Mesenchymal stem cell (in vitro differentiated cells and primary cell): ENCODE measurements at regions not wholly inside any gene's neighbourhood (a gene's known extent, or its start where the extent isn't known, plus 50 kb on each side); places are given as distances from the start of the nearest gene placed in this dataset.

ENCODE experiments used
- DNase-seq: peaks from one replicate; pipeline ENCODE4 v3.0.0-alpha.2; 2013
- H2AFZ ChIP-seq: one replicate; pipeline ENCODE4 v1.6.1; 2013; ENCODE audit warnings: low read depth, mild to moderate bottlenecking, control low read depth, inconsistent platforms, low read length, moderate library complexity
- H2AK5ac ChIP-seq: 2 replicates; pipeline ENCODE4 v1.6.1; 2013; ENCODE audit warnings: low read length, moderate library complexity, mild to moderate bottlenecking, inconsistent platforms; ENCODE audit not compliant: severe bottlenecking
- H2BK120ac ChIP-seq: one replicate; pipeline ENCODE4 v1.6.1; 2013; ENCODE audit warnings: low read depth, mild to moderate bottlenecking, inconsistent platforms, low read length, moderate library complexity
- H2BK12ac ChIP-seq, 2 experiments: one replicate each; pipeline ENCODE4 v1.6.1; 2013; ENCODE audit warnings: inconsistent platforms in 2 of 2, low read length in 2 of 2, mild to moderate bottlenecking in 2 of 2, moderate library complexity in 2 of 2, control low read depth in 1 of 2
- H2BK15ac ChIP-seq: one replicate; pipeline ENCODE4 v1.6.1; 2013; ENCODE audit warnings: mild to moderate bottlenecking, low read depth, inconsistent platforms; ENCODE audit not compliant: poor library complexity, severe bottlenecking
- H2BK5ac ChIP-seq: 2 replicates; pipeline ENCODE4 v1.6.1; 2013; ENCODE audit warnings: low read depth, mild to moderate bottlenecking, low read length, control low read depth, inconsistent platforms; ENCODE audit not compliant: poor library complexity, severe bottlenecking
- H3K14ac ChIP-seq, 2 experiments: one replicate each; pipeline ENCODE4 v1.6.1; 2013; ENCODE audit warnings: inconsistent platforms in 2 of 2, low read length in 2 of 2, control low read depth in 1 of 2, mild to moderate bottlenecking in 1 of 2, moderate library complexity in 1 of 2
- H3K18ac ChIP-seq, 2 experiments: one replicate each; pipeline ENCODE4 v1.6.1; 2013; ENCODE audit warnings: inconsistent platforms in 2 of 2, low read length in 2 of 2, control low read depth in 1 of 2, low read depth in 1 of 2, mild to moderate bottlenecking in 1 of 2
- H3K23ac ChIP-seq, 2 experiments: one replicate each; pipeline ENCODE4 v1.6.1; 2013; ENCODE audit warnings: inconsistent platforms in 2 of 2, low read length in 2 of 2, mild to moderate bottlenecking in 2 of 2, moderate library complexity in 2 of 2, control low read depth in 1 of 2
- H3K27ac ChIP-seq: 2 replicates; pipeline ENCODE4 v1.5.1; 2013; ENCODE audit warnings: mild to moderate bottlenecking, moderate library complexity, low read length, control low read depth, inconsistent platforms; ENCODE audit not compliant: poor library complexity, severe bottlenecking
- H3K27me3 ChIP-seq, 2 experiments: 2 replicates each; pipeline versions ENCODE4 v1.6.1 to v1.7.0; 2013; ENCODE audit warnings: low read length in 2 of 2, mild to moderate bottlenecking in 2 of 2, moderate library complexity in 2 of 2, control low read depth in 1 of 2, inconsistent platforms in 1 of 2; ENCODE audit not compliant: control insufficient read depth in 1 of 2, insufficient read depth in 1 of 2
- H3K36me3 ChIP-seq, 2 experiments: 2 replicates each; pipeline versions ENCODE4 v1.6.1 to v1.7.0; 2013; ENCODE audit warnings: low read length in 2 of 2, control low read depth in 1 of 2, inconsistent platforms in 1 of 2, low read depth in 1 of 2, mild to moderate bottlenecking in 1 of 2; ENCODE audit not compliant: insufficient read depth in 2 of 2, control insufficient read depth in 1 of 2
- H3K4ac ChIP-seq, 2 experiments: one replicate each; pipeline ENCODE4 v1.6.1; 2013; ENCODE audit warnings: inconsistent platforms in 2 of 2, low read length in 2 of 2, mild to moderate bottlenecking in 2 of 2, moderate library complexity in 2 of 2, control low read depth in 1 of 2, low read depth in 1 of 2
- H3K4me1 ChIP-seq: 2 replicates; pipeline ENCODE4 v1.6.1; 2013; ENCODE audit warnings: low read depth, low read length, control low read depth; ENCODE audit not compliant: control insufficient read depth, insufficient read depth
- H3K4me2 ChIP-seq: 2 replicates; pipeline ENCODE4 v1.6.1; 2013; ENCODE audit warnings: low read length, mild to moderate bottlenecking, inconsistent platforms; ENCODE audit not compliant: poor library complexity, severe bottlenecking
- H3K4me3 ChIP-seq, 2 experiments: 2 replicates each; pipeline versions ENCODE4 v1.5.1 to v1.7.0; 2013; ENCODE audit warnings: low read length in 2 of 2, mild to moderate bottlenecking in 2 of 2, control low read depth in 1 of 2, low read depth in 1 of 2; ENCODE audit not compliant: insufficient read depth in 1 of 2
- H3K79me1 ChIP-seq: replicated peaks from 2 replicates; pipeline ENCODE4 v1.6.1; 2013; ENCODE audit warnings: mild to moderate bottlenecking, control low read depth, low read length, inconsistent platforms; ENCODE audit not compliant: poor library complexity, severe bottlenecking
- H3K9ac ChIP-seq: 2 replicates; pipeline ENCODE4 v1.7.0; 2013; ENCODE audit warnings: mild to moderate bottlenecking, low read length, moderate library complexity
- H3K9me3 ChIP-seq: 2 replicates; pipeline ENCODE4 v1.7.0; 2013; ENCODE audit warnings: mild to moderate bottlenecking, low read length; ENCODE audit not compliant: control insufficient read depth
- H4K8ac ChIP-seq: one replicate; pipeline ENCODE4 v1.6.1; 2013; ENCODE audit warnings: inconsistent platforms, mild to moderate bottlenecking, low read length, moderate library complexity
- H4K91ac ChIP-seq: one replicate; pipeline ENCODE4 v1.6.1; 2013; ENCODE audit warnings: mild to moderate bottlenecking, low read length, inconsistent platforms
- WGBS: methylation state at CpG from one replicate; pipeline ENCODE4 v1.1.7; 2013; ENCODE audit warnings: mixed read lengths; 5-methylcytosine and 5-hydroxymethylcytosine counted together

- H3K14ac ChIP-seq, result no peak overlapping the region
- DNase-seq, result no peak
- H4K91ac ChIP-seq, result no peak overlapping the region
- no peak overlapping the region for H2BK120ac ChIP-seq
- H2AK5ac ChIP-seq, result no peak overlapping the region
- no peaks in the 10 kb centered on the region for H3K4me1 ChIP-seq
- no peak overlapping the region for H3K18ac ChIP-seq
- no peak overlapping the region for H2BK12ac ChIP-seq
- no peak overlapping the region for H3K4me2 ChIP-seq
- H3K9ac ChIP-seq, result no peak overlapping the region
- no peaks in the 10 kb centered on the region for H3K36me3 ChIP-seq
- H4K8ac ChIP-seq, result no peak overlapping the region
- no peak overlapping the region for H2AFZ ChIP-seq
- H3K4me3 ChIP-seq, result no peak overlapping the region
- H3K27ac ChIP-seq, result no peak overlapping the region
- H3K4ac ChIP-seq, result no peak overlapping the region
- H3K23ac ChIP-seq, result no peak overlapping the region
- no peak overlapping the region for H2BK5ac ChIP-seq
- H3K27me3 ChIP-seq, result no peaks in the 10 kb centered on the region
- H2BK15ac ChIP-seq, result no peak overlapping the region
- H3K9me3 ChIP-seq, result no peaks in the 10 kb centered on the region
- no peaks in the 10 kb centered on the region for H3K79me1 ChIP-seq
- WGBS, result 76% methylated on average over 3 of the region's 3 CpGs
Observed at GRCh38 chr6:145086197-145086596, 649.1 kb downstream of the EPM2A start.

GRCh38 chr6:145087034-145087433 lies 648.3 kb downstream of the EPM2A start:
- Histone ChIP-seq H3K36me3 (no peaks in the 10 kb centered on the region), H2BK15ac (no peak overlapping the region), H2BK12ac (no peak overlapping the region), H3K4me3 (no peak overlapping the region), H3K4me1 (no peaks in the 10 kb centered on the region), H3K14ac (no peak overlapping the region), H2BK120ac (no peak overlapping the region), H4K91ac (no peak overlapping the region), H2AFZ (no peak overlapping the region), H3K27ac (no peak overlapping the region), H3K9ac (no peak overlapping the region), H4K8ac (no peak overlapping the region), H3K9me3 (no peaks in the 10 kb centered on the region), H3K23ac (no peak overlapping the region), H3K4ac (no peak overlapping the region), H2BK5ac (no peak overlapping the region), H3K27me3 (no peaks in the 10 kb centered on the region), H3K4me2 (no peak overlapping the region), H3K79me1 (no peaks in the 10 kb centered on the region), H2AK5ac (no peak overlapping the region), H3K18ac (no peak overlapping the region)
- 68% methylated on average over 2 of the region's 3 CpGs for WGBS
- peak; percentile 52 for DNase-seq

GRCh38 chr6:145090801-145091585 lies 644.3 kb downstream of the EPM2A start:
- Histone ChIP-seq H3K27me3 (no peaks in the 10 kb centered on the region), H3K4ac (no peak overlapping the region), H2BK120ac (no peak overlapping the region), H3K79me1 (no peaks in the 10 kb centered on the region), H2AK5ac (no peak overlapping the region), H3K14ac (peak overlapping the region in 1 of 2 experiments; percentile 15), H3K4me1 (no peaks in the 10 kb centered on the region), H3K36me3 (no peaks in the 10 kb centered on the region), H3K4me2 (no peak overlapping the region), H4K91ac (no peak overlapping the region), H2BK15ac (no peak overlapping the region), H2BK5ac (no peak overlapping the region), H3K23ac (peak overlapping the region in 1 of 2 experiments; percentile 78), H4K8ac (no peak overlapping the region), H3K9me3 (peaks cover 7% of the 10 kb centered on the region), H2BK12ac (no peak overlapping the region), H3K18ac (no peak overlapping the region), H3K27ac (no peak overlapping the region), H3K4me3 (no peak overlapping the region), H2AFZ (no peak overlapping the region), H3K9ac (no peak overlapping the region)
- WGBS, result 74% methylated on average over 4 of the region's 4 CpGs
- DNase-seq, result no peak

GRCh38 chr6:145091586-145092142 lies 643.7 kb downstream of the EPM2A start:
- Histone ChIP-seq H3K27me3 (no peaks in the 10 kb centered on the region), H2BK120ac (no peak overlapping the region), H3K36me3 (no peaks in the 10 kb centered on the region), H2BK15ac (no peak overlapping the region), H3K23ac (no peak overlapping the region), H3K4me2 (no peak overlapping the region), H3K4ac (no peak overlapping the region), H4K8ac (no peak overlapping the region), H3K4me3 (no peak overlapping the region), H3K18ac (no peak overlapping the region), H2AFZ (no peak overlapping the region), H2AK5ac (no peak overlapping the region), H2BK5ac (no peak overlapping the region), H3K9me3 (peaks cover 13% of the 10 kb centered on the region), H3K4me1 (no peaks in the 10 kb centered on the region), H3K14ac (no peak overlapping the region), H4K91ac (no peak overlapping the region), H3K79me1 (no peaks in the 10 kb centered on the region), H3K9ac (no peak overlapping the region), H2BK12ac (no peak overlapping the region), H3K27ac (no peak overlapping the region)
- DNase-seq, result no peak
- 52% methylated on average over 2 of the region's 2 CpGs for WGBS
